IPS-15b (cell line): ENCODE measurements at regions not wholly inside any gene's neighbourhood (a gene's known extent, or its start where the extent isn't known, plus 50 kb on each side); places are given as distances from the start of the nearest gene placed in this dataset.

ENCODE experiments used
- H3K27me3 ChIP-seq: one replicate; pipeline ENCODE4 v1.6.1; 2013; ENCODE audit warnings: low read length; ENCODE audit not compliant: control insufficient read depth, insufficient read depth
- H3K36me3 ChIP-seq: one replicate; pipeline ENCODE4 v1.6.1; 2013; ENCODE audit warnings: low read length; ENCODE audit not compliant: control insufficient read depth, insufficient read depth
- H3K4me1 ChIP-seq: one replicate; pipeline ENCODE4 v1.6.1; 2013; ENCODE audit warnings: mild to moderate bottlenecking, low read length; ENCODE audit not compliant: control insufficient read depth, insufficient read depth
- H3K4me3 ChIP-seq: one replicate; pipeline ENCODE4 v1.5.1; 2013; ENCODE audit warnings: low read depth, low read length
- H3K9ac ChIP-seq: one replicate; pipeline ENCODE4 v1.6.1; 2013; ENCODE audit warnings: low read depth, mild to moderate bottlenecking, low read length
- H3K9me3 ChIP-seq: one replicate; pipeline ENCODE4 v1.6.1; 2013; ENCODE audit warnings: mild to moderate bottlenecking, low read length; ENCODE audit not compliant: control insufficient read depth, insufficient read depth

DNA sequence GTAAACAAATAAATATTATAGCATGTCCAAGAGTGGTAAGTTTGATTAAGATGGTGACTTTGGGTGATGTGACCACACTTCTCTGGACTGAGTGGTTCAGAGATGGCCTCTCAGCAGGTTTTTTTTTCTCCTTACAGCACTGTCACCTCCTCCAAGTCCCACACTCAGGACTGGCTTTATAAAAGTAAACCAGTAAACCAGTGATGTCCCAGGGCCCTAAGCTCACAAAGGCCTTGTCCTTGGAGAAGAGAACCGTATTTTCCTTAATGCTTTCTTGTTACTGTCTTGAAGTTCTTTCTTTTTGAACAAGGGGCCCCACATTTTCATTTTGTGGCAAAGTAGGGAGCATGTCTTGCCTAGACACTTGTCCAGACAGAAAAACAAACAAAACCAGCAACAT lies 274.0 kb downstream of the MYCN start:
- Histone ChIP-seq H3K27me3 (no peaks in the 10 kb centered on the region), H3K4me3 (no peak overlapping the region), H3K9ac (no peak overlapping the region), H3K36me3 (no peaks in the 10 kb centered on the region), H3K9me3 (no peaks in the 10 kb centered on the region), H3K4me1 (peaks cover 4% of the 10 kb centered on the region)

DNA sequence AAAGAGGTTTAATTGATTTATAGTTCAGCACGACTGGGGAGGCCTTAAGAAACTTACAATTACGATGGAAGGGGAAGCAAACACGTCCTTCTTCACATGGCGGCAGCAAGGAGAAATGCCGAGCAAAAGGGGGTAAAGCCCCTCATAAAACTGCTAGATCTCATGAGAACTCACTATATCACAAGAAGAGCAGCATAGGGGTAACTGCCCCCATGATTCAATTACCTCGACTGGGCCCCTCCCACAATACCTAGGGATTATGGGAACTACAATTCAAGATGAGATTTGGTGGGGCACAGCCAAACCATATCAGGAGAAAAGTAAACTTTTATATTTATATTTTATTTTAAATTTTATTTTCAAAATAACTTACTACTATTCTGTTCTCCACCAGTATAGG lies 272.0 kb downstream of the MYCN start:
- Histone ChIP-seq H3K9ac (no peak overlapping the region), H3K27me3 (no peaks in the 10 kb centered on the region), H3K9me3 (no peaks in the 10 kb centered on the region), H3K4me1 (no peaks in the 10 kb centered on the region), H3K36me3 (no peaks in the 10 kb centered on the region), H3K4me3 (no peak overlapping the region)

DNA sequence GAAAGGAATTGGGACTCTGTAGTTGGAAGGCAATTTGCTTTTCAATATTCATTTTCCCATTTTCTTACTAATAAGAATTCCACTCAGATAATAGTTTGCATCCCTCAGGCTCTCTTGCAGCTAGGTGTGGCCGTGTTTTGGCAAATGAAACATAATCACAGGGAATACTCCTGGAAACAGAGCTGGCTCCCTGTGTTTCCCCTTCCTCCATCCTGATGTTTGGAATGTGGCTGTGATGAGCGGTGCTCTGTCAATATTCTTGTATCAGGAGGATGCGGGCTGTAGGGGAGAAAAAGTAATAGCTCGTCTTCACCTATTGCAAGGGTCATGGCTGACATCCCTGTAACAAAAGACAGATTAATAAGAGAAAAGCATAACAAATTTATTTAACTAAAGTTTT lies 271.0 kb downstream of the MYCN start:
- Histone ChIP-seq H3K9me3 (no peaks in the 10 kb centered on the region), H3K36me3 (no peaks in the 10 kb centered on the region), H3K4me3 (no peak overlapping the region), H3K27me3 (no peaks in the 10 kb centered on the region), H3K4me1 (no peaks in the 10 kb centered on the region), H3K9ac (no peak overlapping the region)

DNA sequence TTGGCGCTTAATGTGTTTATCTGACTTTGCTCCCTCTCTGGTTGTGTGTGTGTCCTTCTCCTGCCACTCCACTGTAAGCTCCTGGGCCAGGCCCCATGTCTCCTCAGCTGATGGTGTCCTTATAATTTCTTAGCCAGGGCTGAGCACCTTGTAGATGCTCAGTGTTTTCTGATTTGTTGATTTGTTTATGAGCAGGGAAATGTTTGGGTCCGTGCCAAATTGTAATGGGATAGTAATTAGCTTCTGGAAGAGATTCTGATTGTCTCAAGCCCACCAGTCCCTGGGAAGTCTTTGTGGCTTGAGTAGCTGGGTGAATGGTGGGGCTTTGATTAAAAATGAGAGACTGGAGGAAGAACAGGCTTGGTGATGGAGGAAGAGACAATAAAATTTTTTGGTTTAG lies 270.5 kb downstream of the MYCN start:
- Histone ChIP-seq H3K4me1 (no peaks in the 10 kb centered on the region), H3K27me3 (no peaks in the 10 kb centered on the region), H3K36me3 (no peaks in the 10 kb centered on the region), H3K9me3 (no peaks in the 10 kb centered on the region), H3K9ac (no peak overlapping the region), H3K4me3 (no peak overlapping the region)

DNA sequence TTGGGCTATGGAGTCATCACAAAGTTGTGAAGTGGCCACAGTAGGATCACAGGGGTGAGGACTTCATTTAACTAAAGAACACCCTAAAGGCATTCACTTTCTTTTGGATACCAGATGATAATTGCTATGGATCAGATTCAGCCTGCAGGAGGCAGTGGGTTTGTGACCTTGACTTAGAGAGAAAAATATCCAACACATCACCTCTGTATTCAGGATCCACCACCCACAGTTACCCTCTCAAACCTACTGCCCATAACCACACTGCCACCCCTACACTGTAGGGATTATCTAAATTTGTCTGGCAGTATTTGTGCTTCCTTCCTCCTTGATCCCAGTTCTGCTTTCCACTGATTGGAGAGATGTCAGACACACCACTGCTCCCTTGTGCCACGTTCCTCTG lies 269.4 kb downstream of the MYCN start:
- H3K27me3 ChIP-seq, result no peaks in the 10 kb centered on the region
- no peaks in the 10 kb centered on the region for H3K4me1 ChIP-seq
- no peak overlapping the region for H3K9ac ChIP-seq
- no peaks in the 10 kb centered on the region for H3K9me3 ChIP-seq
- H3K4me3 ChIP-seq, result no peak overlapping the region
- no peaks in the 10 kb centered on the region for H3K36me3 ChIP-seq

DNA sequence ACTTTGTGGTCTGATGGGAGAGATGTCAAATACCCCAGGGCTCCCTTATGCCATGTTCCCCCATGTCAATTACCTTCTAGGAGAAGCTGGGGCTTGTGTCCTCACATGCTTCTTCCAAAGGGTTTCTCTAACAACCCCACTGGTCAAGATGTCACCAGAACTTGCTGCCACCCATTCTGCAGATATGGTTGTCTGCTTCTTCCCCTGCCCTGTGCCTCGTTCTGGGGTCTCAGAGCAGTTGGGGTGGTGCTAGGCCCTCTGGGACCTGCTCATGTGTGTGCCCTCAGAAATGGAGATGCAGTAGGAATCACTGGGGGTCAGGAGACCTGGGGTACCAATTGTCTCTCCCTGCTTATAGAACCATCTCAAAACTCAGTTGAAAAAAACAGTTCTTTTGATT lies 268.6 kb downstream of the MYCN start:
- Histone ChIP-seq H3K27me3 (no peaks in the 10 kb centered on the region), H3K4me3 (no peak overlapping the region), H3K4me1 (no peaks in the 10 kb centered on the region), H3K36me3 (no peaks in the 10 kb centered on the region), H3K9ac (no peak overlapping the region), H3K9me3 (no peaks in the 10 kb centered on the region)

DNA sequence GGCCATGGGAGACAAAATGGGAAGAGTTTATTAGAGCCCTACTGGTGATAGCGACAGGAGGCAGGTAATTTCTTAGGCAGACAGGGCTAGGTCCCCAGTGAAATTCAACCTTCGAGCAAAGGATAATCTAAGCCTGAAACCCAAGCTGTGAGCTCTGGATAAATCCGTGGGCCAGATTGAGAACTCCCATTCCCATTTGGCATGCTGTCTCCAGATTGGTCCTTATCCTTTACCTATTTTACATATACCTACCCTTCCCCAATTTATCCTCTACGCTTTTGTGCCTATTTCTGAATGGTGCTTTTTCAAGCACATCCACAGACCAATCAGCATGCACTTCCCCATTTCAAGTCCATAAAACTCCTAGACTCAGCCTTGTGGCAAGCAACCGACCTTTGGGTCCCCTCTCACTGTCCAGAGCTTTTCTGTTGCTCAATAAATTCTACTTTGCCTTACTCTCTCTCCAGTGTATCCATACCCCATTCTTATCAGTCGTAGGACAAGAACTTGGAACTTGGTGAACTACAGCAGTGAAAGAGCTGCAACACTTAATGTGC lies 268.0 kb downstream of the MYCN start:
- Histone ChIP-seq H3K4me1 (no peaks in the 10 kb centered on the region), H3K9me3 (no peaks in the 10 kb centered on the region), H3K36me3 (no peaks in the 10 kb centered on the region), H3K9ac (no peak overlapping the region), H3K4me3 (no peak overlapping the region), H3K27me3 (no peaks in the 10 kb centered on the region)

DNA sequence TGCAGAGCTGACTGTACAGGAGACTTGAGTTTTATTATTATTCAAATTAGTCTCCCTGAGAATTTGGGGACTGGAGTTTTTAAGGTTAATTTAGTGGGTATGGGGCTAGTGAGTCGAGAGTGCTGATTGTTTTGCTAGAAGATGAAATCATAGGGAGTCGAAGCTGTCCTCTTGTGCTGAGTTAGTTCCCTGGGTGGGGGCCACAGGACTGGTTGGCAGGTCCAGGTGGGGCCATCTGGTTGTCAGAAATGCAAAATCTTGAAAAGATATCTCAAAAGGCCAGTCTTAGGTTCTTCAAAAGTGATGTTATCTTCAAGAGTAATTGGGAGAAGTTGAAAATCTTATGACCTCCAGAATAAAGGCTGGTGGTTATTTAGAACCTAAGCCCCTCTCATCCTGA lies 267.3 kb downstream of the MYCN start:
- Histone ChIP-seq H3K27me3 (no peaks in the 10 kb centered on the region), H3K9me3 (no peaks in the 10 kb centered on the region), H3K36me3 (no peaks in the 10 kb centered on the region), H3K4me1 (no peaks in the 10 kb centered on the region), H3K4me3 (no peak overlapping the region), H3K9ac (no peak overlapping the region)

DNA sequence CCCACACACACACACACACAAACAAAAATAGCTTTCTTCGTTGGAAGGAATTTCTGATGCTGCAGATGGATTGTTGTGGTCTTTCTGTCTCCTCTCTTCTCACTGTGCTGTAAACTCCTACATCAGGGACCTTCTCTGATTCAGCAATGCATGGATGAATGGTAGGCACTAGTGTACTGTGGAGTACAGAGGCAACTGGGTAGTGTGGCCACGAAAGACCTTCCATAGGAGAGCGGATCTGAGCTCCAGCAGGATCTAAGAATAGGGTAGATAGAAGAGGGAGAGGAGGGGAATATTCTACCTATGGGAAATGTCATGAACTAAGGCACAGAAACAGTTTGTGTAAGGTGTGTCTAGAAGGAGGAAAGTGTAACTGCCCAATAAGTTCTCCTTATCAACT lies 266.8 kb downstream of the MYCN start:
- H3K4me1 ChIP-seq, result no peaks in the 10 kb centered on the region
- H3K4me3 ChIP-seq, result no peak overlapping the region
- no peak overlapping the region for H3K9ac ChIP-seq
- no peaks in the 10 kb centered on the region for H3K9me3 ChIP-seq
- no peaks in the 10 kb centered on the region for H3K36me3 ChIP-seq
- no peaks in the 10 kb centered on the region for H3K27me3 ChIP-seq

DNA sequence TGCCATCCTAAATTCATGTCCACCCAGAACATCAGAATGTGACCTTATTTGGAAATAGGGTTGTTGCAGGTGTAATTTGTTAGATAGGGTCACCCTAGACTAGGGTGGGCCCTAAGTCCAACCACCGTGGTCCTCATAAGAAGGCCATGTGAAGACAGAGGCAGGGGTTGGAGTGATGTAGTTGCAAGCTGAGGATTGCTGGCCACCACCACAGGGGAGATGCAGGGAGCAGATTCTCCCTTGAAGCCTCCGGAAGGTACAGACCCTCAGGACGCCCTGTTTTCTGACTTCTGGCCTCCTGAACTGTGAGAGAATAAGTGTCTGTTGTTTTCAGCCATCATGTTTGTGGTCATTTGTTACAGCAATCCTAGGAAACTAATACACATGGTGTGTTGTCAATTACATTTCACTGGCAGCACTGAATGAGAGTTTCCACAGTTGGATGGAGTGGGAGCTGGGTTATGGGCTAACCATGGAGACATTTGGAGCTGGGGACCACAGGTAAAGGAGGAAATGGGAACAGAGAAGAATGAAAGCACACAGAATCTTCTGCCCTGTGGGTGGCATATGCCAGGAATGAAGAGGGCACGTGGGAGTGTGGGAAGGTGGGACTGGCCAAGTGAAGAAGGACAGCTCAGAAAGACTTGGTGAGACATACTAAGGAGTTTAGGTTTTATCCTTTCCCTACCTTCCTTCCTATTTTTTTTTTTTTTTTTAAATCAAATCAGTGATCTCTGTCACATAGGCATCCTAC lies 266.0 kb downstream of the MYCN start:
- no peak overlapping the region for H3K9ac ChIP-seq
- no peaks in the 10 kb centered on the region for H3K36me3 ChIP-seq
- no peaks in the 10 kb centered on the region for H3K27me3 ChIP-seq
- no peaks in the 10 kb centered on the region for H3K9me3 ChIP-seq
- H3K4me3 ChIP-seq, result no peak overlapping the region
- H3K4me1 ChIP-seq, result no peaks in the 10 kb centered on the region

DNA sequence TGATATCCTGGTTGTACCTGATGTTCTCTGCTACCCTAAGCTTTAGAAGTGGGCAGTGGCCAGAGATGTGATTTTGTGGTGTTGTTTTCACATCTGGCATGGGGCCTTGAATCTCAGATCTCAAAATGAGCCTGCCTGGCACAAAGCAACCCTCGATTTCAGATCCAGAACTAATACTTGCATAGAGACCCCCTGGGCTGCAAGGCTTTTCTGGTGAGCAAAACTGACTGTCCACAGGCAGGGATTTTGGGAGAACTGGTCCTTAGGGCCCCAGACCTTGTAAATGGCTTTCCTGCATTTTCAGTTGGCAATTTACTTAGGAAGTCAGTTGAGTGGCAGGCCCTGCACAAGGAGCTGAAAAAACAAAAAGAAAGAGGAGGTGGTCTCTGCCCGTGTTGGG lies 265.3 kb downstream of the MYCN start:
- Histone ChIP-seq H3K27me3 (no peaks in the 10 kb centered on the region), H3K9me3 (no peaks in the 10 kb centered on the region), H3K9ac (no peak overlapping the region), H3K4me3 (no peak overlapping the region), H3K36me3 (no peaks in the 10 kb centered on the region), H3K4me1 (no peaks in the 10 kb centered on the region)

DNA sequence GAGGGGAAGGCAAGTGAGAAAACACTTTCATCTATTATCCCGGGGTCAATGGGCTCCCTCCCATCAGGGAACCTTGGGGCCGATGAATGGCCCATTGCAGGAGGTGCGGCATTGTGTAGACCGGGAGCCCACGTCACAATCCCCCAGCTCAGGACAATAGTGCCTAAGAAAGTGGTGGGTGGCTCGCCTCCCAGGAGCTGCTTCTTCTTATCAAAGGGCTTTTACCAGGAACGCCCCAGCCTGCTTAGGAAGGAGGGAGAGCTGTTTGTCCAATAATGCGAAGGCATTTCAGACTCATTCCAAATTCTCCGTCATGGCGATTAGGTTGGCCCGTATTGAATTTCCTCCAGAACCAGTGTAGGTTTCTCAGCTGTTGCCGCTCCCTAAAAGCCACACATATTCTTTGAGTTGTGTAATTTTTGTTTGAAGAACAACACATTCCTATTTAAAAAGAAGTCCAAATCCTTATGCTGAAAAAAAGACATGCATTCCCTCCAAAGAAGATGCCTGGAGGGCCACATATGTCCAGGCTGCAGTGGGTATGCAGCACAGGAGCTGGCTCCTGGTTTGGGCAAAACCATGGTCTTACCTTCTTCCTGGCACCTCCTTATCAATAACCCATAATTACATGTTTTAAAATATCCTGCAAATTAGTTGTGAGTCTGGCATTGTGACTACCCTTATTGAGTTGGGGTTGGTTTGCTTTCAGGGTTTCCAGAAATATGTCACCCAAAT lies 264.7 kb downstream of the MYCN start:
- H3K9me3 ChIP-seq, result no peaks in the 10 kb centered on the region
- H3K9ac ChIP-seq, result no peak overlapping the region
- no peaks in the 10 kb centered on the region for H3K27me3 ChIP-seq
- H3K36me3 ChIP-seq, result no peaks in the 10 kb centered on the region
- H3K4me3 ChIP-seq, result no peak overlapping the region
- no peaks in the 10 kb centered on the region for H3K4me1 ChIP-seq
